ENCODE measurements at regions not wholly inside any gene's neighbourhood (a gene's known extent, or its start where the extent isn't known, plus 50 kb on each side); places are given as distances from the start of the nearest gene placed in this dataset.

DNA sequence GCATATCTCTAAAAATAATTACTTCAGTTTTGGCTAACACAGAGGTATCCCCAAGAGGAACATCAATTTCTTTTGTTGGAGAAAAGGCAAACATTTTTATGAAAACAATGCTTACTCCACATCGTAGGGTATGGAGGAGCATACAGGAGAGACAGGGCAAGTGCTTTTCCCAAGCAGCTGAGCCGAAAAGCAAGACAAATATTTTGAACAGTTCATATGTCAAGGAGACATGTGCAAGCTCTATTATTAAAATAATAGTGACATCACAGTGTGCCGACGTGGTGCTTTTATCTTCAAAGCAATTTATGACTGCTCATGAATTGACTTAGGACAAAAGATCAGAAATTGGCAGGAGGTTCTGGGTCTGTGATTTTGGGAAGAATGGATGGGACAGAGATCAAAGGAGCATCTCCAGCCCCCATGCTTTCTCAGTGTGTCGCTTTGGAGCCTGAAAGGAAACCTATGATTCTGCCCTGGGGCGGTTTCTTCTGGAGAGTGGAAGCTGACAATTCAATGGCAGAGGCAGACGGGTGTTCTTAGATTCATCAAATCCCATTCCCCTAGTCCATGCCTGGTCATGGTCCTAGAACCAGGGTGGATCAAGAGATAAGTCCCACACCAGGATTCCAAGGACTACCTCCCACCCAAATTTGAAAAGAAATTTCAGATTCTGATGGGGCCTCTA lies 97.1 kb downstream of the JCAD start:
- no peaks in the 10 kb centered on the region for H3K4me1 Mint-ChIP-seq
- H3K36me3 Mint-ChIP-seq, result no peaks in the 10 kb centered on the region
- H3K27me3 Mint-ChIP-seq, result peaks cover 5% of the 10 kb centered on the region
- H3K4me3 Mint-ChIP-seq, result no peak overlapping the region
- ATAC-seq (ENCODE audit: low read depth) (no peak), DNase-seq (no peak)
- H3K9me3 Mint-ChIP-seq, result no peaks in the 10 kb centered on the region
- H3K27ac Mint-ChIP-seq, result no peak overlapping the region
- POLR2A ChIA-PET, result no interaction called here

DNA sequence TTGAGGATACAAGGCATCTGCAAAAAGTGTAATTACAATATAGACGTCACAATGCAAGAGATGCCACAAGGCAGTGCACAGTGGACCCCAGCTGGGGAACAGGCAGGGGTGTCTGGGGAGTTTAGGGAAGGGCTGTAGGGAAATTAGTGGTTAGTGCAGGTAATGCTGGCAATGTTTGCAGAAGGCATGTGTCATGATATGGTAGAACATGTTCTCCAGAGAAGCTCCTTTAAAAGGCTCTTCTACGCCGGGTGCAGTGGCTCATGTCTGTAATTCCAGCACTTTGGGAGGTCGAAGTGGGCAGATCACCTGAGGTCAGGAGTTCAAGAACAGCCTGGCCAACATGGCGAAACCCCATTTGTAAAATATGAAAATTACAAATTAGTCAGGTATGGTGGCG lies 98.0 kb downstream of the JCAD start:
- Mint-ChIP-seq H3K36me3 (no peaks in the 10 kb centered on the region), H3K9me3 (no peaks in the 10 kb centered on the region), H3K4me1 (no peaks in the 10 kb centered on the region), H3K27ac (no peak overlapping the region), H3K4me3 (no peak overlapping the region), H3K27me3 (peaks cover 4% of the 10 kb centered on the region)
- POLR2A ChIA-PET, result no interaction called here
- DNase-seq (no peak), ATAC-seq (ENCODE audit: low read depth) (no peak)

DNA sequence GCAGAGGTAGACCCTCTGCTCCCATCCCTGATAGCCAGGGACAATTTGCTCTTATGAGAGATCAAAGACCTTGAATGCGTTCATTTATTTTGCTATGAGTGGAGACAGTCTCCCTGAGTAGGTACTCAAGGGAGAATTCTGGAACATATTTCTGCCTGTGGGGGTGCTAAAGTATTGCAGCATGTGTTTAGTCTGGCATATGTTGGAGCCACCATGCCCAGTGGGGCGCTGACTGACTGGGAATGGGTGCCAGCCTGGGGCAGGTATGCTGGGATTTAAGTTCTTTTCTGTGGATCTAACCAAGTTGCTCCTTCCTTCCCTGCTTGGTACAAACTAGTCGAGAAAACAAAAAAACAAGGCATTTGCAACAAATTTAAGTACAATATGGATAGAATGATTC lies 99.1 kb downstream of the JCAD start:
- POLR2A ChIA-PET, result no interaction called here
- H3K36me3 Mint-ChIP-seq, result no peaks in the 10 kb centered on the region
- H3K27ac Mint-ChIP-seq, result no peak overlapping the region
- no peaks in the 10 kb centered on the region for H3K4me1 Mint-ChIP-seq
- H3K9me3 Mint-ChIP-seq, result no peaks in the 10 kb centered on the region
- peaks cover 3% of the 10 kb centered on the region for H3K27me3 Mint-ChIP-seq
- no peak overlapping the region for H3K4me3 Mint-ChIP-seq
- ATAC-seq (ENCODE audit: low read depth) (no peak), DNase-seq (no peak)

DNA sequence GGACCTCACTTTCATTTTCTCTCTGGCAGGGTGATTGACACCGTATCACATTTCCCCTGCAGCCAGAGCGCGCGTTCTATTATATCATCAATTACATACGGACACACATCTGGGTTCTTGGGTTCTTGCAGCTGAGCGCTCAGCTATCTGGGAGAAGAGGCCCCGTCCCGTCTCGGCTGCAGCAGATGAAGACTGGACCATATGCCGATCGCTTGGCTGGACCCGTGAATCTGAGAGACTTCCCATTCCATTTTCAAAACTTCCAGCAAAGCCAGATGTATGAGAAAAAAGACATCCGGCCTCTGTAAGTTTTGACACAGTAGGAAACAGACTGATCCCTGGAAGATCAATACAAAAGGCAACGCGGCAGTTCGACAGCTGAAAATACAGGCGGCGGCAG lies 99.8 kb downstream of the JCAD start:
- Mint-ChIP-seq H3K36me3 (no peaks in the 10 kb centered on the region), H3K27ac (no peak overlapping the region), H3K9me3 (no peaks in the 10 kb centered on the region), H3K4me1 (no peaks in the 10 kb centered on the region), H3K4me3 (no peak overlapping the region), H3K27me3 (peaks cover 3% of the 10 kb centered on the region)
- DNase-seq (no peak), ATAC-seq (ENCODE audit: low read depth) (no peak)
- POLR2A ChIA-PET, result no interaction called here

DNA sequence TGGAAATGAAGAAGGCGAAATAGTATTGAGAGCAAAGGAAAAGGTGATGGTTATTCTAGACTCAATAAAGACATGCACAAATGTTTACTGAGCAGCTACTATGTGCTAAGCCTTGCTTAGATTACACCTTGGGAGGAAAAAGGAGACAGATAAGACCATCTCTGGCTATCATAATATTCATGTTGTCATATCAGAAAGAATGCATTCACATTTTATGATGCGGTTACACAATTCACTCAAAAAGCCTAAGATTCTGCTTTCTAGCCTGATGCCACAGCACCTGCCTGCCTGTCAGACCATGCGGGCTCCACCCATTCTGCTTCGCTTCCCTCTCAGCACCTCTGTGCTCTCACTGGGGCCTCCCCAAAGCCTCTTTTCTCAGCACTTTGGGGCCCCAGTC lies 100.9 kb downstream of the JCAD start:
- H3K27me3 Mint-ChIP-seq, result peaks cover 3% of the 10 kb centered on the region
- POLR2A ChIA-PET, result no interaction called here
- H3K27ac Mint-ChIP-seq, result no peak overlapping the region
- no peak overlapping the region for H3K4me3 Mint-ChIP-seq
- no peaks in the 10 kb centered on the region for H3K36me3 Mint-ChIP-seq
- no peaks in the 10 kb centered on the region for H3K9me3 Mint-ChIP-seq
- H3K4me1 Mint-ChIP-seq, result no peaks in the 10 kb centered on the region
- ATAC-seq (ENCODE audit: low read depth), result no peak
- no peak for DNase-seq

DNA sequence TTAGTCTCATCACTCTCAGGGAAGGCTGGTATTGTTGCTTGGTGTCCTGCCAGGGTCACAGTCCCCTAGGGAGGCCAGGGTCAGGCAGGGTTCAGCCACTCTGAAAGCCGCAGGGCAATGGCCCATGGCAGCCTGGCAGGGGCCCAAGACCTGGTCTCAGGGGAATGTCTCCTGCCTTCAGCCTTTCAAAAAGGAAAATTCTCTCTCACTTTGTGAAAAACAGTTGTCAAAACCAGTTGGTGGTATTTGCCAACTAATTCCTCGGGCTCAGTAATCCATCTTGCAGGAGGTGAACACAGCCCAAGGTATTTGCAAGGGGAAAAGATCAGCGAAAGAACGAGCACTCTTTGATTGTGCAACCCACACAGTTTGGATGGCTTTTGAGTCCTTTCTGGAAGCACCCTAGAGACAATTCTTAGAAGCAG lies 101.5 kb downstream of the JCAD start:
- Mint-ChIP-seq H3K4me1 (no peaks in the 10 kb centered on the region), H3K36me3 (no peaks in the 10 kb centered on the region), H3K4me3 (no peak overlapping the region), H3K9me3 (no peaks in the 10 kb centered on the region), H3K27ac (no peak overlapping the region), H3K27me3 (peaks cover 3% of the 10 kb centered on the region)
- POLR2A ChIA-PET, result no interaction called here
- ATAC-seq (ENCODE audit: low read depth) (no peak), DNase-seq (no peak)

DNA sequence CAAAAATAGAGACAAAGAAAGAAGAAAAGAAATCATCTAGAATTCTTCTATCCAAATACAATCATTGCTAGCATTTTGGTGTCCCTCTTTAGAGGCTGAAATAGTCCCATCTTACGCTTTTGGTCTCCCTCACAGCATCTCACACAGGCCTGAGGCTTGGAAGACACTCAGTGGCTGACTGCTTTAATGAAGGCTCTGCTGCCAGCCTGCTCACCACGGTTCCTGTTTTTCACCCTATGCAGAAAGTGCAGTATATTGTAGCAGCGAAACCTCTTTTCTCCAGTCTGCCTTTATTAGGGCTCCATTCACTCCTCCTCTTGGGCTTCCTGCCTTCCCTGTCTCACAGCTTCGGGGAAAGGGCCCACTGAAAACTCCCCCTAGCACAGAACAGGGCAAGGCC lies 102.2 kb downstream of the JCAD start:
- Mint-ChIP-seq H3K27me3 (peaks cover 3% of the 10 kb centered on the region), H3K4me3 (no peak overlapping the region), H3K36me3 (no peaks in the 10 kb centered on the region), H3K9me3 (no peaks in the 10 kb centered on the region), H3K27ac (no peak overlapping the region), H3K4me1 (no peaks in the 10 kb centered on the region)
- ATAC-seq (ENCODE audit: low read depth) (no peak), DNase-seq (no peak)
- POLR2A ChIA-PET, result no interaction called here

DNA sequence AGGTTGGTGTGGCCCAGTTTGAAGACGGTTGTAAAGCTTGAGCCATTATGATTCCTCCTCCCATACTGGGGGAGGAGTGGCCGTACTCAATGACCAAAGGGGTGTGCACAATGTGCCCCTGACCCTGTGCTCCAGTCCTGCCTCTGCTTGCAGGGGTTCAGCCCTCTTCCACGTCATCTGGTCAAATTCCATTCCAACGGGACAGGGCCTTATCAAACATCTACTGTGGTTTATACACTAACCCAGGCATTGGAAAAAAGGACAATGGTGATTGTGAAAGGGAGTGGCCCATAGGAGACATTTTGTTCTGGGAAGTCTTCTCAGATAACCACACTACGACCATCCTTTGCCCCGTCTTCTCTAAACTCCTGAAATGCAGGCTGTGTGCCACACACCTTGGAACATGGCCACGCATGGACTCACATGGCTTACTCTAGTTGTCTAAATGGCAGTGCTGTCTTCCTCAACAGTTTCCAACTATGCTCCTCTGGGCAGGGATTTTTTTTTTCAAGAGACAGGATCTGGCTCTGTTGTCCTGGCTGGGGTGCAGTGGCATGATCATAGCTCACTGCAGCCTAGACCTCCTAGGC lies 103.0 kb downstream of the JCAD start:
- H3K27me3 Mint-ChIP-seq, result peaks cover 2% of the 10 kb centered on the region
- H3K27ac Mint-ChIP-seq, result no peak overlapping the region
- no peaks in the 10 kb centered on the region for H3K4me1 Mint-ChIP-seq
- POLR2A ChIA-PET, result no interaction called here
- H3K9me3 Mint-ChIP-seq, result no peaks in the 10 kb centered on the region
- DNase-seq (no peak), ATAC-seq (ENCODE audit: low read depth) (no peak)
- no peaks in the 10 kb centered on the region for H3K36me3 Mint-ChIP-seq
- H3K4me3 Mint-ChIP-seq, result no peak overlapping the region

DNA sequence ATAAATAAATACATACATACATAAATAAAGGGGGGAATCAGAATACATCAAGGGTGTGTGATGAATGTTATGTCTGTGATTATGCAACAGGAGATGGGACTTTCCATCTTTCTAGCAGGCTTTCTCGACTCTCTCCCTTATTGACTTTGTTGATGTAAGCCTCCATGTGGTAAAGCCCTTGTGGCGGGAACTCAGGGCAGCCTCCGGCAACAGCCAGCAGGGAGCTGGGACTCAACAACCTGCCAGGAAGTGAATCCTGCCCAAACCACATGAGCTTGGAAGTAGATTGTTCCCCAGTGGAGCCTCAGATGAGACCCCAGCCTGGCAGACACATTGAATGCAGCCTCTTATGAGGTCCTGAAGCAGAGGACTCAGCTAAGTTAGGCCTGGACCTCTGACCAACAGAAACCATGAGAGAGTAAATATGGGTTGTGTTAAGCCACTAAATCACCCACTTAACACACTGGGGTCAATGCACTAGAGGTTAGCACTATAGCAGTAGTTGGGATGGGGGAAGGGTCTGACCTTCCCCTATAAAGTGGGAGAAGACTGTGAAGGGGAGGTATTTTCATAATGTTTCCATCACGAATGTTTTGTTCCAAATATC lies 104.0 kb downstream of the JCAD start:
- Mint-ChIP-seq H3K9me3 (no peaks in the 10 kb centered on the region), H3K36me3 (no peaks in the 10 kb centered on the region), H3K4me1 (no peaks in the 10 kb centered on the region), H3K27me3 (no peaks in the 10 kb centered on the region), H3K4me3 (no peak overlapping the region), H3K27ac (no peak overlapping the region)
- ATAC-seq (ENCODE audit: low read depth), result no peak
- POLR2A ChIA-PET, result no interaction called here
- DNase-seq, result no peak

DNA sequence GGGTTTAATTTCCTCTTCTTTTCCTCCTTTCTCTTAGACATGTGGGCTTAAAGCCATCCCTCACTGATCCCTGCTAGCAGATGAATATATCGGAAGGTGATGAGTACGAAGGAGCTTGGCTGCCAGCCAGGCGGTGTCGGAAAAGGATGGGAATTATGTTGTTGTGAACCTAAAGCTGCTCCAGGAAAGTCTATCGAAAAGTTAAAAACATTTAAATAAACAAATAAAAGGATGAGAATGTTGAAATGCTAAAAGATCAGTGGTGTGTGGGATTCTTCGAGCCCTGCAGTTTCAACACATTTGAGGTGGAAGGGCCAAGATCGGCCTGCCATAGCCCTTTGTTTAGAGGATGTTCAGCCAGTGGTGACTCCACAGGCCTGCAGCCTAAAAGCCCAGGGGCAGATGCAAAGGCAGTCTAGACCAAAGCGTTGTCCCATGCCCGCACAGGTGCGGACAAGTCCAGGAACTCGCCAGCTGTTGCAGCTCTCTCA lies 107.9 kb downstream of the JCAD start:
- Mint-ChIP-seq H3K27ac (no peak overlapping the region), H3K4me1 (no peaks in the 10 kb centered on the region), H3K4me3 (no peak overlapping the region), H3K36me3 (no peaks in the 10 kb centered on the region), H3K9me3 (no peaks in the 10 kb centered on the region), H3K27me3 (no peaks in the 10 kb centered on the region)
- no peak for DNase-seq
- ATAC-seq (ENCODE audit: low read depth), result no peak
- POLR2A ChIA-PET, result no interaction called here

DNA sequence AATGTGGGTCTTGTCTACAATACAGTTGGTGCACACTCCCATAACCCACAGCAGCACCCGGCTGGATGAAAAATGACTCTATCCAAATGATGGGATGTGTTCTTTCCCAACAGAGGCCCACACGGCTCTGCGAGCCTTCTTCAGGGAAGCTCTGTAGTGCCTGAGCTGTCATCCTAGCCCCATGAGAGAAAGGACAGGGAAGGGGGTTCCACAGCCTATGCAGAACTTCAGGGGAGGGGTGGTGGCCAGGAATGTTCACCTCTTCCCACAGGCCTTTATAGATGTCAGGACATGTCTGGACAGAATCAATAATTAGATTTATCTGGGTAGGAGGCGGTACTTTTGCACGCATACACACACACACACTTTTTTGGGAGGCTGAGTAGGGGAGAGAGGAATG lies 109.0 kb downstream of the JCAD start:
- POLR2A ChIA-PET, result no interaction called here
- no peak overlapping the region for H3K27ac Mint-ChIP-seq
- H3K36me3 Mint-ChIP-seq, result no peaks in the 10 kb centered on the region
- no peak overlapping the region for H3K4me3 Mint-ChIP-seq
- no peak for ATAC-seq (ENCODE audit: low read depth)
- no peaks in the 10 kb centered on the region for H3K4me1 Mint-ChIP-seq
- H3K27me3 Mint-ChIP-seq, result no peaks in the 10 kb centered on the region
- DNase-seq, result no peak
- H3K9me3 Mint-ChIP-seq, result no peaks in the 10 kb centered on the region

DNA sequence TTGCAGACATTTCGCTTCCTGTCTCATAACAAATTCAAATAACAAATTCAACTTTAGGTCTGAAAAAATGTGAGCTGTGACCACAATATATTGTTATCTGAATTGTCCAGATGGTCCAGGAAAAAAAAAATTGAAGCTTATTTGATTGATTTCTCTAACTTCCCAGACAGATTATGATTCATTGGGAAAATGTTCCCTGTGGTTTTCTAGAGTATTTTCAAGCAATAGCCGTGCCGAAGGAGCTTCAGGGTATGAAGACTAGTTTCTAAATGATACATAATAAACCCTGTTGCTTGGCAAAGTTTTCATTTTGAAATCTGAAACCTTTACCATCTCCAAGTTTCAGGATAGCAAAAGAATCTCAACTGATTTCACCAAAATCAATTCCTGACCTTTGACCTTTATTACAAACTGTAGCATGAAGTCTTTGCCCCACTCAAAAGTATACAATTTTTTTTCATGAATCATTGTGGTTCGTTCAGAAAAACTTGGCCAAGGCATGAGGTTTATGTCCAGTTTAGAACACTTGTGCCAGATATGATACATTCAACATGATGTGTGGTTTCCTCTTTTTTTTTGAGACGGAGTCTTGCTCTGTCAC lies 109.9 kb downstream of the JCAD start:
- no peak for DNase-seq
- H3K27ac Mint-ChIP-seq, result no peak overlapping the region
- H3K9me3 Mint-ChIP-seq, result no peaks in the 10 kb centered on the region
- POLR2A ChIA-PET, result no interaction called here
- no peak overlapping the region for H3K4me3 Mint-ChIP-seq
- ATAC-seq (ENCODE audit: low read depth), result no peak
- no peaks in the 10 kb centered on the region for H3K27me3 Mint-ChIP-seq
- no peaks in the 10 kb centered on the region for H3K4me1 Mint-ChIP-seq
- H3K36me3 Mint-ChIP-seq, result no peaks in the 10 kb centered on the region

DNA sequence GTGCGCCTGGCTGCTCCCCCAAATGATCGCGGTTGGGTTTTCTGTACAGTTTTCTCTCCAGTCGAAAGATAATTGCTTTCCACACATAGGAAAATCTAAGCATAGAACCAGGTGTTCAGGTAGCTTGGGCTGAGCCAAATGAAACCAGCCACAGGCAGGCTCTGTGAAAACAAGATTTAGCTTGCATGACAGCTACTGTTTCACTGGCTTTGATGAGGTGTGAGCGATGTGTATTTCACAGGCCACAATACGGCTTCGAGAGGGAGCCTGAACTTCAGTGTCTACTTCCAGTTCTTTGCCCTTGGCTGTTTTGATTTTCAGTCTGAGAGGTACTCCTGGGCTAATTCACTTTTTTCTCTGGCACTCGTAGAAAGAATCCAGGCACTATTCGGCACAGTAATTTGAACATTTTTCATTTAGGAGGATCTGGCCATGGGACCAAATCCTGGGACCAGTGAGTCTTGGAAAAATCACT lies 110.5 kb downstream of the JCAD start:
- DNase-seq (no peak), ATAC-seq (ENCODE audit: low read depth) (no peak)
- Mint-ChIP-seq H3K36me3 (no peaks in the 10 kb centered on the region), H3K27me3 (no peaks in the 10 kb centered on the region), H3K4me3 (no peak overlapping the region), H3K4me1 (no peaks in the 10 kb centered on the region), H3K27ac (no peak overlapping the region), H3K9me3 (no peaks in the 10 kb centered on the region)
- POLR2A ChIA-PET, result no interaction called here

DNA sequence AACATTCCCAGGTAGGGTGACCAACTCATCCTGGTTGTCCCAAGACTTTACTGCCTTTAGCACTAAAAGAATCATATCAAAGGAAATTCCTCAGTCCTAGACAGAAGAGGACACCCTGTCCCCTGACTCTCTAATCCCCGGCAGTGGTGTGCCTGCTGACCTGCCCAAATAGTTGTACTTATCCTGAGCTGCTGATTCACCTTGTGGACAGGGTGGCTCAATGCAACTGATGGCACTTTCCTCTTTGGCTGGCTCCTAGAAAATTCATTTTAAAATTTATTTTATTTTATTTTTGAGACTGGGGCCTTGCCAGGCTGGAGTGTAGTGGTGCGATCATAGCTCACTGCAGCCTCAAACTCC lies 111.7 kb downstream of the JCAD start:
- POLR2A ChIA-PET, result no interaction called here
- no peak for ATAC-seq (ENCODE audit: low read depth)
- no peak for DNase-seq
- Mint-ChIP-seq H3K9me3 (no peaks in the 10 kb centered on the region), H3K27ac (no peak overlapping the region), H3K36me3 (no peaks in the 10 kb centered on the region), H3K27me3 (peaks cover 2% of the 10 kb centered on the region), H3K4me1 (no peaks in the 10 kb centered on the region), H3K4me3 (no peak overlapping the region)

All from activated naive CD8-positive, alpha-beta T cell treated with anti-CD3 and anti-CD28 coated beads, Interleukin-2, amount 10 ng/mL, durations not matched to agents 7 days and 5 days (primary cell).